HG03039 (cell line): ENCODE measurements at regions not wholly inside any gene's neighbourhood (a gene's known extent, or its start where the extent isn't known, plus 50 kb on each side); places are given as distances from the start of the nearest gene placed in this dataset.
"Not testable (repeated sequence)": the region's sequence is repeated elsewhere in the genome, so short reads cannot be mapped to it uniquely, and the experiment has no call there.

ENCODE experiments used
- ATAC-seq: cut with Tn5 transposase; IDR thresholded peaks from one replicate; pipeline ENCODE4 v1.9.1; 2021; ENCODE audit warnings: mild to moderate bottlenecking, moderate library complexity; ENCODE audit not compliant: unreplicated experiment

DNA sequence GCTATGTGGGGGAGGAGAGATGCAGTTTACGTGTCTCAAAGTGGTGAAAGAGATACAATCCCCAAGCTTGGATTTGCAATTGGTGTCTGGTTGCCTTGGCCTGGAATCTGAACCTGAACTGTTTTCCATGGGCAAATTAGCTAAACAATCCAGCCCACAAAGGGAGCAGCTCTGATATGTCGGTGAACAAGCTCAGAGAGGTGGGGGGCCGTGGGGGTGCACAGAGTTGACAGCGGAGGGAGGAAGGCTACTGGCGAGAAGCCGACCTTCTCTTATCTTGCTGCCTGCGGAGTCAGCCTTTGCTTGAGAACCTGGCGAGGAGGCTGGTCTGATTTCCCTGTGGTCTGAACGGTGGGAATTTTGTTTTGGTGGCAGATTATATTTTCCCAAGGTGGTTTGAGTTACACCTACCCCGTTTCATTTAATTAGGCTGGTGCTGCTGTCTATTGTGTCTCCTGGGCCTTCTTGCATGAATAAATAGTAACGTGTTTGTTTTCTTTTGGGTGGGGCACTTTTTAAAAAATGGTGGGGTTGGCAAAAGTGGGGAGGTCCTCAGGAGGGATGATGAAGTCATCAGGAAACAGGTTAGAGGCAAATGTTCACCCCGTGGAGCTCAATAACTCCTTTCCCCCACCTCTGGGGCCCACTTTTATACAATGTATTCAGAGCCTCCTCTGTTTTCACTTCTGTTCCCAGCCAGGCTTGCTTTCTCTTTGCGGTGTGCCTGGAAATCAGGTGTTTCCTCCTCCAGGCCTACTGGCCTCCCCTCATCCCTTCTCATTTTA is 80.9 kb upstream of the IGFBP5 start:
- no peak for ATAC-seq

DNA sequence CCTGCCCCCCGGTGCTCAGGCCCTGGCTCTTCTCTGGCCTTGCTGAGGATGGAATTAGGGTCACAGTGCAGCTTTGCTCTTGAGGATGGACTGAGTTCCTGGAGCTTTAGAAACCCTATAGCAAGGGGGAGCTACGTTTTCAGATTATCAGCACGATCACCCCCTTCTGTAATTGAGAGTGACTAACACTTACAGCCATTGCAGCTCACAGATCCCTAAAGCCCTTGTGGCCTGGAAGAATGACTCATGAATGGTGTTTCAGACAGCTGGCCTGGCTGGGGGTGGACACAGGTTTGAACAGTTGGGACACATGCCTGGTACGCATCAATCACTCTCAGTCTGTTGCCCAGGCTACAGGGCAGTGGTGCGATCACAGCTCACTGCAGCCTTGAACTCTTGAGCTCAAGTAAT is 79.7 kb upstream of the IGFBP5 start:
- no peak for ATAC-seq

DNA sequence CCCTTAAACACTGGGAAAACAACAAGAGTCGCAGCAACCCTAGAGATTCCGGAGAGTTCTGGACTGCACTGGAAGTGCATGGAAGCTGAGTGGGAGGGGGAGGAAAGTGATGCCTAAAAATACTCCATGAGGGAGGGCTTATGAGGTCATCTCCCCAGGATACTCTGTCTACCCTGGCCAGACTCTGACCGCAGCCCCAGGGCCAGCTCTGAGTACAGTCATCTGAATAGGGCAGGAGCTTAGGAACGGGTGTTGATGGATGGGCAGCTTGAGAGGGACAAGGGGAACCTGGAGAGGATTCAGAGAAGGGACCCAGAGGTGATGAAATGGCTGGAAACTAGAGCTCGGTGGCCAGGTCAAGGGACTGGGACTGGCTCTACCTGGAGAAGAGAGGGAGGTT is 79.3 kb upstream of the IGFBP5 start:
- ATAC-seq: no peak

DNA sequence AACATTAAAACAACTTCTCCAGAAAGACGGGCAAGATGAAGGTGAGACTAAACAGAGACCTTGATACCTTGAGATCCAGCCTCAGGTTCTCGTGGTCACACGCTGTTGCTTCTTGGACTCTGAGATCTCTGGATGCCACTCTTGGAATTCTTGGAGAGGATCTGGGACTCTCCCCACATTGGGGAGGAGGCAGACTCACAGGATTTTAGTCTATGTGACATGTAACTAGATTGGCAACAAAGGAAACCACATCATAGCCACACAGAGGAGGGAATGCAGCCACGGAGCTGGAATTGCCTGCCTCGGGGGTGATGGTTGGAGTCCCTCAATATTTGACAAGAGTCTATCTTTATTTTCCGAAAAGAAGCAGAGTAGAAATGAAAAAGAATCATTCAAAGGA is 78.8 kb upstream of the IGFBP5 start:
- ATAC-seq: no peak

DNA sequence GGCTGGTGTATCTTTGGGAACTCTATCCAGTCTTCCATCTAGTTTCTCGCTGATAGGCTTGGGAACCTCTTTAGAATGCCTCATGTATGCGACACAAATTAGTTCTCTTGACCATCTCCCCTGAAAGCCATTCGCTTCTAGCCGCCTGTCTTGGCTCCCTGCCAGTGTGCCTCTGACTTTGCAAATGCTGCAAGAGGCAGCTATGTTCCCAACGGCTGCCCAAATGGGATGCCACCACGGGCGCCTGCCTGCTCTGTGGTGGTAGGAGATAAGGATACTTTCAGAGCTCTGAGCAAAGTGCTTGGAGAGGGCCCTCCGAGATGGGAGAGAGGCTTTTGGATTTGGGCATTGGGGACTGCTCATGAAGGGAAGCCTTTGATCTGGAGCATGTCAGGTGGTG is 77.7 kb upstream of the IGFBP5 start:
- ATAC-seq: no peak

- ATAC-seq: no peak
Observed at GRCh38 chr2:216770717-216771116, 75.4 kb upstream of the IGFBP5 start.

DNA sequence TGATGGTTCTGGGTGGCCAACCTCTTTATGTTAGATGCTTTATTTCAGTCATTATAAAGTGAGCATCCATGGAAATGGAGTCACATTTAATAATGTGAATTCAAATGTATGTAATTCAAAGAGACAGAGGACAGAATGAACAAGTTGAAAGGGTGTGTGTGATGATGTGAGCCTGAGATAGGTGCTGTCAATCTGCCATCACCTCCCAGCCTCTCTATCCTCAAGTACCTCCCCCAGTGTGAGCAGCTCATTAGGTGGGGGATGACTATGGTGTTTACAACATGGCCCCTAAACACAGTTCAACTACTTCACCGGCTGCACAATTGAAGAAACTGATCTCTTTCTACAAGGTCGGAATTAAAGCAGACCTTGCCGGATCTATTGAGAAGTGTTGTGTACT is 74.7 kb upstream of the IGFBP5 start:
- ATAC-seq: no peak

- ATAC-seq: no peak
Observed at GRCh38 chr2:216769626-216770025, 74.3 kb upstream of the IGFBP5 start.

GRCh38 chr2:216768908-216769411 is 73.6 kb upstream of the IGFBP5 start:
- no peak for ATAC-seq

DNA sequence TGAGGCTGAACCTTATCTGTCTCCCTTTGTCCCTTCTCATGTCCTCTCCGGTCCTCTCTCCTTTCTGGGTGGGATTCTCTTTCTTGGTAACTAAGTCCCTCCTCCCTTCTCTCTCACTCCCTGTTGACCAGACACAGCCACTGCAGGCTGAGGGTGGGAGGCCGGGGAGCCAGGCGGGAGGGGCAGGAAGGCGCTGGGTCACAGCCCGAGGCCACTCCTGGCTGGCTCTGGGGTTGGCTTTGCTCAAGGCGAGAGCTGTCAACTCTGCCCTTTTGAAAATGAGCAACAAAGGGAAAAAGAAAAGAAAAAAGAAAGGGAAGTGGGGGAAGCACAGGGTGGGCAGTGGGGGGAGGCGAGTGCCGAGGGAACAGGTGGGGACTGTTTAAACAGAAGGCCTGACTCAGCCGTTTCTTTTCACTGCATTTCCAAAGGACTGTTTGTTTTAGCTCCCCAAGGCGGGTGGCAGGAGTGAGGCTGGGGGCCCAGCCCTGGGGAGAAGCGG is 70.5 kb upstream of the IGFBP5 start:
- ATAC-seq: no peak

- no peak for ATAC-seq
Observed at GRCh38 chr2:216763396-216763795, 68.0 kb upstream of the IGFBP5 start.

DNA sequence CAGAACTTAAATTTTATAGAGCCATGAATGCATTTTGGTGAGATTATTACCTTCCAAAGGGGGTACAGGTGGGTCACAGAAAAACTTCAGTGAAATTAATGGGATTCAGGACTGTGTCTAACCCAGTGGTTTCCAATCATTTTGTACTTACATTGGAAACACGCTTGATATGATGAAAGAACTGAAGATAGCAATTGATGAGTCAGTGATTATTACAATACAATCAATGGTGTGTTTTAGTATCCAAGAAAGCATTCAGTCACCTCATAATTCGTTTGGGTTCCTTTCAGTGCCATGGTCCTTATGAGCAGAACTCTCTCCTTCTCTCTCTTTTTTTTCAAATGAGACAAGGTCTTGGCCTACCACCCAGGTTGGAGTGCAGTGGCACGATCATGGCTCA is 66.5 kb upstream of the IGFBP5 start:
- ATAC-seq: no peak

DNA sequence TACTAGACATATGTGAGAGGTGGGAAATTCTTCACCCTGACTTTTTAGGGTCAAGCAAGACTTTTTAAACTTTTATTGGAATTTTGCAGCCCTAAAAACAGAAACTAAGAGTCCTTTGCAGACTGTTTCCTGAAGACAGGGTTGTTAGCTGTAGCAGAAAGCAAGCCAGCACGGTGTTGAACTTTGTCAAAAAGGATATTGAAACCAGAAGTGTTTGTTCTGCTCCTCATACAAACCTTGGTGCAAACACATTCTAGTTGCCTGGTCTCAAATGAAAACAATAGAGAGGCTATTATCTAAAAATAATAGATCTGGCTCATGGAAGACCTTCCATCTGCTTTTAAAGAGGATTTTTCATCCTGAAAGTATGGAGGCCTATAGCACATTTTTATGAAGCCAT is 65.8 kb upstream of the IGFBP5 start:
- ATAC-seq: no peak

GRCh38 chr2:216758256-216759155 is 63.2 kb upstream of the IGFBP5 start:
- no peak for ATAC-seq

DNA sequence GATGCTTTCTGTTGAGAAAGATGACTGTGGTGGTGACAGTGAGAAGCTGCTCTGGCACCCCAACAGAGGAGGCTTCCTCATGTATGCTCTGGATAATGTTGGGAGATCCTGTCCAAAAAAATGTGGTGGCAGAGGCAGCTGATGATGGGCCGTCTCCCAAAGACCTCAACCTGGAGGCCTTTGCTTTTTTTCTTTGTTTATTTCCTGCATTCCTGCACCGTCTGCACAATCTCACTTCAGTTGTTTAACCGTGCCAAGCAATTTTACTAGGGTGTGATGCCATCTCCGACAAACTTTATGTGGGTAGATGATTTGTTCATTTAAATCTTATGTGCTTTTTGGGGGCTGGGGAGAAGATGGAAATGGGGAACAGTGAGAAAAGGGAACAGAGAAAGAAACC is 62.2 kb upstream of the IGFBP5 start:
- no peak for ATAC-seq

DNA sequence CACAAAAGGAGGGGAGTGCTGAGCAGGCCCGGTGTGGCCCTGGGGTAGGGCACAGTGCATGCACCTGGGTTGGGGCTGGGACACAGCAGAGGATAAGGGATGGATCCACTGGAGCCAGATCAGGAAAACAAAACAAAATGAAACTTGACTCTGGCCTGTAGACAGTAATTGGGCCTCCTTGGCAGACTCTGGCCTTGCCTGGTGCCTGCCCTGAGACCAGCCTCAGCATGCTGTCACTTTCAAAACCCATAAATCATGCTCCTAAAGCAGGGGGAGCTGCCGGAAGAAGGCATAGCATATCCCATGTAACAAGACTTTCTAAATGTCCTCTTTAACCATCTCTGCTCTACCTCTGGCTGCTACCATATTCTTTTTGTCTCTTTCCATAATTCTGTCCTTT is 61.1 kb upstream of the IGFBP5 start:
- ATAC-seq: no peak

- ATAC-seq: no peak
Observed at GRCh38 chr2:216754812-216755211, 59.5 kb upstream of the IGFBP5 start.

DNA sequence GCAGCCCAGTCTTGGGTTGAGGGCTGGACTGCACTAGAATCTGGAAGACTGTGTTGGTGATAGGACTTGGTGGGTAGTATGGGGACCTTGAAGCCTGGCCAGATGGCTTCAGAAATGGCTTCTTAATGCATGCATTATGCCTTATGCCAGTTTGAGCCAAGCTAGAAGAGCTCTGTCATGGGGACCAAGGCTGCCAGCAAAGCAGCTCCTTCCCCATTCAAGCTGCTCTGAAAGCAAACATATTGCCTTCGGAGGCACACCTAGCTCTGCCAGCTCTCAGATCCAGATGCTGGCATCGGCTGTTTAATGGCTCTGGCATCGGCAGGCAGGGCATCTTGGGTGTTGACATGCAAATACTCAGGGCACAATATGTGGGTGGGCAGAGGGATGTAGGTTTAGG is 59.0 kb upstream of the IGFBP5 start:
- no peak for ATAC-seq

GRCh38 chr2:216752855-216753505 is 57.6 kb upstream of the IGFBP5 start:
- no peak for ATAC-seq

- not testable (repeated sequence) for ATAC-seq
Observed at GRCh38 chr2:216750750-216751149, 55.4 kb upstream of the IGFBP5 start.

DNA sequence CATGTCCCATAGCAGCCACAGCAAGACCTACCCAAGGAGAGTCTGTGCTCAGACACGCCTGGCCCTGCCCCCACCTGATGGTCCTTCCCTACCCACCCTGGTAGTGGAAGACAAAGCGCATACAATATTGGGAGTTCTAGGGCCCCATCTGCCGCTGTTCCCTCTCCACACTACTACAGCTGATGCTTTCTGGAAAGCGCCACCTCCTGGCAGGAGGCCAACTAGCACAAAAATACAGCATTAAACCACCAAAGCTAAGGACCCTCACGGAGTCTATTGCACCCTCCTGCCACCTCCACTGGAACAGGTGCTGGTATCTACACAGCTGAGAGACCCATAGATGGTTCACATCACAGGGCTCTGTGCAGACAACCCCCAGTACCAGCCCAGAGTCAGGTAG is 50.9 kb upstream of the IGFBP5 start:
- ATAC-seq: not testable (repeated sequence)
